ENCODE measurements at regions not wholly inside any gene's neighbourhood (a gene's known extent, or its start where the extent isn't known, plus 50 kb on each side); places are given as distances from the start of the nearest gene placed in this dataset.

- TF ChIP-seq ZNF16 (tag by site-specific recombination; IDR thresholded peaks at IDR 0.05; ENCODE audit: low read depth) (no peak), WT1 (tag by site-specific recombination; IDR thresholded peaks at IDR 0.05) (no peak), PRDM4 (tag by site-specific recombination; IDR thresholded peaks at IDR 0.05) (no peak)
Measured at GRCh38 chr2:221215487-221215886, 356.6 kb downstream of the EPHA4 start (continued).

- Histone ChIP-seq H3K27ac (ENCODE audit: extremely low read depth, low read depth, low read length) (no peak overlapping the region), H3K9me3 (ENCODE audit: control insufficient read depth, insufficient read depth, low read depth, low read length) (no peaks in the 10 kb centered on the region), H3K4me3 (ENCODE audit: low read depth, low read length) (no peak overlapping the region), H3K36me3 (ENCODE audit: control insufficient read depth in 2 of 2, insufficient read depth in 1 of 2, low read length in 2 of 2) (no peaks in the 10 kb centered on the region), H3K4me1 (ENCODE audit: control insufficient read depth, insufficient read depth, low read length) (no peaks in the 10 kb centered on the region)
- ChIA-PET POLR2A (no interaction called here), CTCF (no interaction called here)
- TF ChIP-seq ZNF561 (tag by site-specific recombination; IDR thresholded peaks at IDR 0.05; ENCODE audit: borderline replicate concordance) (no peak), MZF1 (tag by site-specific recombination; IDR thresholded peaks at IDR 0.05; ENCODE audit: borderline replicate concordance) (no peak), BCL6B (tag by site-specific recombination; IDR thresholded peaks at IDR 0.05) (no peak), ZSCAN30 (tag by site-specific recombination; IDR thresholded peaks at IDR 0.05) (no peak), ZNF2 (tag by site-specific recombination; IDR thresholded peaks at IDR 0.05) (no peak), ZNF621 (tag by site-specific recombination; IDR thresholded peaks at IDR 0.05) (no peak), ZBTB48 (tag by site-specific recombination; IDR thresholded peaks at IDR 0.05) (no peak), ZNF610 (tag by site-specific recombination; IDR thresholded peaks at IDR 0.05; ENCODE audit: borderline replicate concordance) (no peak), ZNF785 (tag by site-specific recombination; IDR thresholded peaks at IDR 0.05) (no peak), ZNF76 (tag by site-specific recombination; IDR thresholded peaks at IDR 0.05; ENCODE audit: borderline replicate concordance, low read depth) (no peak), ZNF221 (tag by site-specific recombination; IDR thresholded peaks at IDR 0.05; ENCODE audit: borderline replicate concordance) (no peak)
Measured at GRCh38 chr2:221216636-221217035, 355.5 kb downstream of the EPHA4 start.

GRCh38 chr2:221225752-221226151, 346.4 kb downstream of the EPHA4 start:
- no peak overlapping the region for H3K27ac ChIP-seq (ENCODE audit: extremely low read depth, low read depth, low read length)
- no peaks in the 10 kb centered on the region for H3K9me3 ChIP-seq (ENCODE audit: control insufficient read depth, insufficient read depth, low read depth, low read length)
- no peaks in the 10 kb centered on the region for H3K36me3 ChIP-seq (ENCODE audit: control insufficient read depth in 2 of 2, insufficient read depth in 1 of 2, low read length in 2 of 2)
- POLR2A ChIA-PET, result no interaction called here
- CTCF ChIA-PET, result no interaction called here
- H3K4me1 ChIP-seq (ENCODE audit: control insufficient read depth, insufficient read depth, low read length), result no peaks in the 10 kb centered on the region
- no peak overlapping the region for H3K4me3 ChIP-seq (ENCODE audit: low read depth, low read length)
- peak; percentile 53; the same call in 1 of the 2 replicates for TF ChIP-seq ZNF10 (tag by site-specific recombination; IDR thresholded peaks at IDR 0.05)
- TF ChIP-seq AEBP2 (tag by site-specific recombination; IDR thresholded peaks at IDR 0.05; ENCODE audit: borderline replicate concordance), result no peak
